GM21723 (cell line): ENCODE measurements at regions not wholly inside any gene's neighbourhood (a gene's known extent, or its start where the extent isn't known, plus 50 kb on each side); places are given as distances from the start of the nearest gene placed in this dataset.
"Not testable (repeated sequence)": the region's sequence is repeated elsewhere in the genome, so short reads cannot be mapped to it uniquely, and the experiment has no call there.

Experiments used
- ATAC-seq: cut with Tn5 transposase; IDR thresholded peaks from one replicate; pipeline ENCODE4 v1.9.1; 2021; ENCODE audit warnings: mild to moderate bottlenecking, moderate library complexity; ENCODE audit not compliant: unreplicated experiment

- no peak for ATAC-seq
Measured at GRCh38 chr13:89982407-89983095, 1364.9 kb upstream of the MIR17HG start.

- ATAC-seq = no peak
Measured at GRCh38 chr13:89988206-89988605, 1359.3 kb upstream of the MIR17HG start.

- no peak for ATAC-seq
Measured at GRCh38 chr13:90003566-90003965, 1343.9 kb upstream of the MIR17HG start.

- no peak for ATAC-seq
Measured at GRCh38 chr13:90008707-90009149, 1338.8 kb upstream of the MIR17HG start.

- no peak for ATAC-seq
Measured at GRCh38 chr13:90014038-90014437, 1333.4 kb upstream of the MIR17HG start.

- ATAC-seq = no peak
Measured at GRCh38 chr13:90015565-90016507, 1331.7 kb upstream of the MIR17HG start.

GRCh38 chr13:90016688-90017087 lies 1330.8 kb upstream of the MIR17HG start:
- no peak for ATAC-seq

GRCh38 chr13:90020536-90021070 lies 1326.9 kb upstream of the MIR17HG start:
- ATAC-seq = no peak

- ATAC-seq = no peak
Measured at GRCh38 chr13:90027409-90027808, 1320.1 kb upstream of the MIR17HG start.

- ATAC-seq = no peak
Measured at GRCh38 chr13:90032313-90032712, 1315.2 kb upstream of the MIR17HG start.

GRCh38 chr13:90032841-90033493 lies 1314.5 kb upstream of the MIR17HG start:
- ATAC-seq = no peak

- no peak for ATAC-seq
Measured at GRCh38 chr13:90039516-90039915, 1308.0 kb upstream of the MIR17HG start.

- no peak for ATAC-seq
Measured at GRCh38 chr13:90047600-90047999, 1299.9 kb upstream of the MIR17HG start.

GRCh38 chr13:90049989-90050671 lies 1297.4 kb upstream of the MIR17HG start:
- no peak for ATAC-seq

- ATAC-seq = no peak
Measured at GRCh38 chr13:90055121-90055520, 1292.4 kb upstream of the MIR17HG start.

GRCh38 chr13:90055760-90056159 lies 1291.7 kb upstream of the MIR17HG start:
- ATAC-seq = no peak

- not testable (repeated sequence) for ATAC-seq
Measured at GRCh38 chr13:90064226-90064625, 1283.3 kb upstream of the MIR17HG start.

GRCh38 chr13:90068658-90069057 lies 1278.8 kb upstream of the MIR17HG start:
- no peak for ATAC-seq

GRCh38 chr13:90070362-90070761 lies 1277.1 kb upstream of the MIR17HG start:
- no peak for ATAC-seq

- no peak for ATAC-seq
Measured at GRCh38 chr13:90070837-90071525, 1276.5 kb upstream of the MIR17HG start.
